Heart left ventricle (tissue), 13 donors: ENCODE measurements at regions not wholly inside any gene's neighbourhood (a gene's known extent, or its start where the extent isn't known, plus 50 kb on each side); places are given as distances from the start of the nearest gene placed in this dataset.

Experiments
- POLR2A ChIP-seq, 2 donors: fragments of 450-650 bp; IDR thresholded peaks; one replicate each; pipeline ENCODE4 v1.6.1; 2017; ENCODE audit warnings: antibody characterized with exemption in 2 of 2, mild to moderate bottlenecking in 2 of 2, moderate library complexity in 2 of 2
- TF ChIP-seq, protein P1 (sequence below), 12 donors: fragments of 200-600 bp; sonication (generic) in 4 of 12; IDR thresholded peaks; one replicate each; pipeline versions ENCODE4 v1.5.0 to v1.8.0; 2018 to 2022; ENCODE audit warnings: antibody characterized with exemption in 12 of 12, mild to moderate bottlenecking in 5 of 12
- donor health status: ischemic (EF 13 %, LVEDD 7.1; RV severe dilation, severe dysfunction).
- donor health status: DM: no; HTN: yes; CAD: no.
- donor health status: DM: no; HTN: no; CAD: no.
- donor health status: ischemic (EF 25% LVEDD 6.9; RV normal size, moderate dysfunction).
- donor health status: ischemic (EF 25% LVEDD 5.7; RV mildly dilated, moderate dysfunction).
- donor health status: ischemic (EF 35%, LVEDD 5.7; RV mildly dilated, moderate dysfunction).
- donor health status: nonischemic (EF 11% LVEDD 7.7; RV severe dilation, severe dysfunction).
- donor health status: DM: yes; HTN: yes; CAD: no.
- donor health status: PGD.
- donor health status: ischemic (EF 29% LVEDD 5.4; RV normal size, mild dysfunction).
- donor health status: nonischemic (EF 23%, LVEDD 6.1; RV moderate dilation, normal function).

DNA sequence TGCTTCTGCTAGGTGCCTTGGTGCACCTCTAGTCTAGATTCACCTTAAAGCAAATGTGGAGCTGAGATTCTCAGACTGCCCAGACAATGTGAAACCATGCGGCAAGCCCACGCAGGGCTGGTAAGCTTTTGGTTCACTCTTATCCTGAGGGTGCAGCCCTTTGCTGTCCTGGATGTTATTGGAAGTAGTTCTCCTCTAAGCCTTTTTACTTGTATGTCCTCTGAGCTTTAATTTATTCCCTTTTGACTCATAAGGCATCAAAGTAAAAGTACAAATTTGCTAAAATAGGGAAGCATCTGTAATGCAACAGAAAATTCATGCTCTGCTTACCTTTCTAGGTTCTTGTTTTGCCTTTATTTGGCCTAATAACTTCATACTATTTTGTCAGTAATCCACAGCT lies 186.8 kb downstream of the MACC1 start:
- TF ChIP-seq, protein P1, sequence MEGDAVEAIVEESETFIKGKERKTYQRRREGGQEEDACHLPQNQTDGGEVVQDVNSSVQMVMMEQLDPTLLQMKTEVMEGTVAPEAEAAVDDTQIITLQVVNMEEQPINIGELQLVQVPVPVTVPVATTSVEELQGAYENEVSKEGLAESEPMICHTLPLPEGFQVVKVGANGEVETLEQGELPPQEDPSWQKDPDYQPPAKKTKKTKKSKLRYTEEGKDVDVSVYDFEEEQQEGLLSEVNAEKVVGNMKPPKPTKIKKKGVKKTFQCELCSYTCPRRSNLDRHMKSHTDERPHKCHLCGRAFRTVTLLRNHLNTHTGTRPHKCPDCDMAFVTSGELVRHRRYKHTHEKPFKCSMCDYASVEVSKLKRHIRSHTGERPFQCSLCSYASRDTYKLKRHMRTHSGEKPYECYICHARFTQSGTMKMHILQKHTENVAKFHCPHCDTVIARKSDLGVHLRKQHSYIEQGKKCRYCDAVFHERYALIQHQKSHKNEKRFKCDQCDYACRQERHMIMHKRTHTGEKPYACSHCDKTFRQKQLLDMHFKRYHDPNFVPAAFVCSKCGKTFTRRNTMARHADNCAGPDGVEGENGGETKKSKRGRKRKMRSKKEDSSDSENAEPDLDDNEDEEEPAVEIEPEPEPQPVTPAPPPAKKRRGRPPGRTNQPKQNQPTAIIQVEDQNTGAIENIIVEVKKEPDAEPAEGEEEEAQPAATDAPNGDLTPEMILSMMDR (IDR thresholded peaks at IDR 0.05): no peak
- TF ChIP-seq POLR2A (IDR thresholded peaks at IDR 0.05): no peak
